T-helper 1 cell (primary cell): ENCODE measurements at regions not wholly inside any gene's neighbourhood (a gene's known extent, or its start where the extent isn't known, plus 50 kb on each side); places are given as distances from the start of the nearest gene placed in this dataset.
"Not testable (repeated sequence)": the region's sequence is repeated elsewhere in the genome, so short reads cannot be mapped to it uniquely, and the experiment has no call there.

ENCODE experiments used
- DNase-seq, 5 donors: peaks; one replicate each; pipeline ENCODE4 v3.0.0-alpha.2; 2012 to 2020

- no peak for DNase-seq
Observed at GRCh38 chr20:52425253-52425652, 233.7 kb upstream of the ZFP64 start.

DNA sequence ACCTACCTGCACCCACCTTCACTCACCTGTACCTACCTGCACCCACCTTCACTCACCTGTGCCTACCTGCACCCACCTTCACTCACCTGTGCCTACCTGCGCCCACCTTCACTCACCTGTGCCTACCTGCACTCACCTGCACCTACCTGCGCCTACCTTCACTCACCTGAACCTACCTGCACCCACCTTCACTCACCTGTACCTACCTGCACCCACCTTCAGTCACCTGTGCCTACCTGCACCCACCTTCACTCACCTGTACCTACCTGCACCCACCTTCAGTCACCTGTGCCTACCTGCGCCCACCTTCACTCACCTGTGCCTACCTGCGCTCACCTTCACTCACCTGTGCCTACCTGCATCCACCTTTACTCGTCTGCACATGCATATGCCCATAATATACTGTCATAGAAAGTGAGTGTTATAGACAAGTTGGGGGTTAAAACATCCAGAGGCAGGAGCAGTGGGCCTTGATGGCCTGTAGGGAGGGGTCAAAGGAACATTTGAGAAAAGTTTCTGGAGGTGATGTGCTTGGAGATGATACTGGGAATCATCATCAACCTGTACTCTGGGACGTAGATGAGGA lies 232.9 kb upstream of the ZFP64 start:
- DNase-seq, result not testable (repeated sequence)

DNA sequence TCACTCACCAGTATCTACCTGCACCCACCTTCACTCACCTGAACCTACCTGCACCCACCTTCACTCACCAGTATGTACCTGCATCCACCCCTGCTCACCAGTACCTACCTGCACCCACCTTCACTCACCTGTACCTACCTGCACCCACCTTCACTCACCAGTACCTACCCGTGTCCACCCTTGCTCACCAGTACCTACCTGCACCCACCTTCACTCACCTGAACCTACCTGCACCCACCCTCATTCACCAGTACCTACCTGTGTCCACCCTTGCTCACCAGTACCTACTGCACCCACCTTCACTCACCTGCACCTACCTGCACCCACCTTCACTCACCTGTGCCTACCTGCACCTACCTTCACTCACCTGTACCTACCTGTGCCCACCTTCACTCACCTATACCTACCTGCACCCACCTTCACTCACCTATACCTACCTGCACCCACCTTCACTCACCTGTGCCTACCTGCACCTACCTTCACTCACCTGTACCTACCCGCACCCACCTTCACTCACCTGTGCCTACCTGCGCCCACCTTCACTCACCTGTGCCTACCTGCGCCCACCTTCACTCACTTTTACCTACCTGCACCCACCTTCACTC lies 232.1 kb upstream of the ZFP64 start:
- not testable (repeated sequence) for DNase-seq

DNA sequence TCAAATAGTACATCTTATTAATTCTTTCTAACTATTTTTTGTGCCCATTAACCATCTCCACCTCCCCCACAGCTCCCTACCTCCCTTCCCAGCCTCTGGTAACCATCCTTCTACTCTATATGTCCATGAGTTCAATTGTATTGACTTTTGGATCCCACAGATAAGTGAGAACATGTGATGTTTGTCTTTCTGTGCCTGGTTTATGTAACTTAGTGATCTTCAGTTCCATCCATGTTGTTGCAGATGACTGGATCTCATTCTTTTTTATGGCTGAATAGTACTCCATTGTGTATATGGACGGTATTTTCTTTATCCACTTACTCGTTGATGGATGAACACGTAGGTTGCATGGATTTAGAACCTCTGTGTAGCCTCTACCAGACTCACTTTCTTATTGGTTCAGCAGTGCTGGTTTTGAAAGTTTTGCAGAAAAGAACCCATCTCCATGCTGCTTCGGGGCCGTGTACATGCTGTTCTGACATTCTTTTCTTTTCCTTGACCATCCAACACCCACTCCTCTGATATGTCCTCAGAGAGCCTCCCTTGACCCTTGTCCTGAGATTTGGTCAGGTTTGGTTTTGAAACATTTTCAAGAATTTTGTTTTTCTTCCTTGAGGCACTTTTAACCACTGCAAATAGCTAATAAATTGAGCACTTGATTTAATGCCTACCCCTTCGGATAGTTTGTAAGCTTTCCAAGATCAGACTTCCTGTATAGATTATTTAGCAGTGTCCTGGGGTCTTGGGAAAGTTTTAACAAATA lies 231.2 kb upstream of the ZFP64 start:
- no peak for DNase-seq

DNA sequence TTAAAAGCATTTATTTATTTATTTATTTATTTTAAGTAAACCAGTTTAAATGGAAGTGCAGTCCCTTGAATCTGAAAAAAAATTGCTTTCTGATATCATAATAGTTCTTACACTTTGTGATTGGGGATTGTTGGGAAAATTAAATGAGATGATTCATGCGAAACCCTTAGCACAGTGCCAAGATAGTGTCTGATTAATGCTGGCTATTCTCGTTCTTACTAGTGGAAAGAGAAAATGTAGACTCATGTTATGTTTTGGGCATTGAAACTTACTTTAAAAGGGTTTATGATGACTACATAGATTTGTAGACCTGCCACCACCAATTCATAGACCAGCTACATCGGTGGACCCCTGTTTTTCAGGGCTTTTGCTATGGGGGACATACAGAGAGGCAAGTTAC lies 229.2 kb upstream of the ZFP64 start:
- DNase-seq, result no peak

DNA sequence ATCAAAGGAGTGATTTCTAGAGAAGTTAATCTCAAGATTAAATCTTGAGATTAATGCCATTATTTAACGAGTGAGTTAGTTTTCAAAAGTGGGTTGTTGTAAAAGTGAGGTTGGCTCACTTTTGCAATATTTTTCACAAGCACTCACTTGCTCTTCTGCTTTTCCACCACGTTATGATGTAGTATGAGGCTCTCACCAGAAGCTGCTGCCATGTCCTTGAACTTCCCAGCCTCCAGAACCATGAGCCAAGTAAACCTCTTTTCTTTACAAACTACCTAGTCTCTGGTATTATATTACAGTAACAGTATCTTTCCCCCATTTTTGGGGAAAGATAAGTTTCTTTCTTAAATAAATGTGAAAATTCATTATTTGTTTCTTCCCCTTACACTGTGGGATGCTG lies 227.6 kb upstream of the ZFP64 start:
- no peak for DNase-seq

GRCh38 chr20:52416953-52417352 lies 225.4 kb upstream of the ZFP64 start:
- no peak for DNase-seq

GRCh38 chr20:52411611-52412010 lies 220.0 kb upstream of the ZFP64 start:
- no peak for DNase-seq

- no peak for DNase-seq
Observed at GRCh38 chr20:52410731-52411234, 219.2 kb upstream of the ZFP64 start.

DNA sequence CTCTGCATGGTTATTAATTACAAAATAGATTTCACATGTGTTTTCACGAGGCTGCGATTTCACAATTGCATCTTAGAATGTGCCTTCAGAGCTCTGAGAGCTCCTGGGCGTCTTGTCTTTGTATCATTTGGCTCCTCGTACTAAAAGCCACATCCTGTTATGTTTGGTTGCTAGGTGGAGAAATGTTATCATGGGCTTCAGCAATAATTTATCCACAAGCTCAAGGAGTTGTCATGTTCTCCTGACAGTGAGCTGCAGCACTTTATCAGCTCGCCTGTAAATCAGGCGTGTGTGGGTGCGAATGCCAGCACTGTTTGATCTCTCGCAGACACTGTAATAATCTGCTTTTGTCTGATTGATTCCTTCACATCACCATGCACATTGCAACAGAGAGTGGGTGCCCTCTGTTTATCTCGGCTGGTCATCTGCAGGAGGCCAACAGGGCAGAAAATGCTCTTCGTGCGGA lies 218.6 kb upstream of the ZFP64 start:
- peak; percentile 7 to 84 (median 48) for DNase-seq

- no peak for DNase-seq
Observed at GRCh38 chr20:52405986-52406385, 214.4 kb upstream of the ZFP64 start.

DNA sequence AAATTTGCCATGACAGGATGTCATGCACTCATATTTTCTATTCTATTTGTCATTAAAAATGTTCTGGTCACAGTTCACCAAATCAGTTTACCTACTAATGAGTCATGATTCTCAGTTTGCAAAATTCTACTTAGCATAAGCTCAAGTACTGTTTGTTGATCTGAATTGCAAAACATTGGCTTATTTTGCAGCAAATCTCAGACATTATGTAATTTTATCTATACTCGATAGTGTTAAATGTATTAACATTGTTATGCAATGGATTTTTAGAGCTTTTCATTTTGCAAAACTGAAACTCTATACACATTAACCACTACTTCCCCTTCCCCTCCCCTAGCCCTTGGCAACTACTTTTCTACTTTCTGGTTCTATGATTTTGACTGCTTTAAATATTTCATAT lies 213.8 kb upstream of the ZFP64 start:
- peak in 1 of 5 donors; percentile 44 for DNase-seq

GRCh38 chr20:52404671-52405070 lies 213.1 kb upstream of the ZFP64 start:
- DNase-seq, result no peak

DNA sequence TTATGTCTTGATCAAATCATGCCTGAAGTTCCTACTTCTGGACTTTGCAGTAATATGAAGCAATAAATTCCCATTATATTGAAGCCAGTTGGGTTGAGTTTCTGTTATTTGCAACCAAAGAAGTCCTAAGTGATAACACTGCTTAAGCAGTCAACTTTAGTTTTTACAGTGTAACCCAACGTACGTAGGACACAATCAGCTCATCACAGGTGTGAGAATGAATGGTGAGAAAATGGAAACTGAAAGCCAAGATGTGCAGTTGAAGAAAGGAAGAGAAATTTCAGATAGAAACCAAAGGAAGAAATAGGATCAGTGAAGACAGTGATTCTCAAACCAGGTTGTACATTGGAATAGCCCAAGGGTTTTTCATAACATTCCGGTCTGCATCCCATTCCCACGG lies 211.4 kb upstream of the ZFP64 start:
- DNase-seq, result peak in 1 of 5 donors; percentile 41

- DNase-seq, result no peak
Observed at GRCh38 chr20:52402514-52402913, 210.9 kb upstream of the ZFP64 start.

DNA sequence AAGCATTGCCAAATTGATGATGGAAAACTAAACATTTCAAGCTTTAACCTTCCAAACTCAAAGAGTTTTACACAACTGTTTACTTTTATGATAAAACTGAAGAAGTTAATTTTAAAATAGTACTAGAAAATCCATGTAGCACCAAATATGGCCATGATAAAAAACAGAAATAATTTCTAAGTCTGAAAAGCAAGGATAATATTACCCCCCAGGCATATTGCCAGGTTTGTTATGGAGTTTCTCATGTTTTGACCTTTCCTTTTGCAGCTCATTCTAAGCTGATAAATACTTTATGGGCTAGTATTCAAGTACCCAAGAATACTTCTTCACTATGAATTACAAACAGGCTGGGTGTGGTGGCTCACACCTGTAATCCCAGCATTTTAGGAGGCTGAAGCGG lies 209.9 kb upstream of the ZFP64 start:
- DNase-seq, result no peak

- DNase-seq, result no peak
Observed at GRCh38 chr20:52399352-52399751, 207.8 kb upstream of the ZFP64 start.

- no peak for DNase-seq
Observed at GRCh38 chr20:52389606-52390005, 198.0 kb upstream of the ZFP64 start.

GRCh38 chr20:52383995-52384621 lies 192.5 kb upstream of the ZFP64 start:
- peak in 1 of 5 donors; percentile 16 for DNase-seq

- no peak for DNase-seq
Observed at GRCh38 chr20:52382933-52383332, 191.4 kb upstream of the ZFP64 start.

DNA sequence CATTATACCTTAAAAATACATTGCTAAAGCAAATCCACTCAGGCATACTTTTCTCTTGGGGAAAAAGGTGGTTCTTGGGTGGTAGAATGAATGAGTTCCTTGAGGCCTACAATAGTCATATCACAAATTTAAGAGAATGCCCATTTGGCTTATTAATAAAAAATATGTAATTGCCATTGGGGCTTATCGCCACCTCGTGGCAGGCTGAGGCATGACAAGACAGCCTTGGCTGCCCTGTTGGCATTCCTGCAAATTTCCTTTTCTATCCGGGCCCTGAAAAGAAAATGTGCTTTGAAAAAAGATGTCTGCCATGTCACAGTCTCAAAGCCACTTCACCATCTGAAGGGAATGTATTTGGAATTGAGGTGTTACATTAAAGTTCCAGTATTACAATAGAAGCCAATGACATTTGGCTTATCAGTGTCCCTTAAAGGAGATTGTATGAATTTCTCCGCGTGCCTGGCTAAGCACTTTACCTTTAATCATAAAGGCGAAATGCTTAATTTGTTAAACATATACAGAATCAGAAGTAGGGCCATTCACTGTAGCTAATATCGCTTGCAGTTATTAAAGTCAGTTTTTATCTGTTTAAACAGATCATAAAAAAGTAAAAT lies 188.3 kb upstream of the ZFP64 start:
- peak in 2 of 5 donors; percentile 4 to 11 for DNase-seq

DNA sequence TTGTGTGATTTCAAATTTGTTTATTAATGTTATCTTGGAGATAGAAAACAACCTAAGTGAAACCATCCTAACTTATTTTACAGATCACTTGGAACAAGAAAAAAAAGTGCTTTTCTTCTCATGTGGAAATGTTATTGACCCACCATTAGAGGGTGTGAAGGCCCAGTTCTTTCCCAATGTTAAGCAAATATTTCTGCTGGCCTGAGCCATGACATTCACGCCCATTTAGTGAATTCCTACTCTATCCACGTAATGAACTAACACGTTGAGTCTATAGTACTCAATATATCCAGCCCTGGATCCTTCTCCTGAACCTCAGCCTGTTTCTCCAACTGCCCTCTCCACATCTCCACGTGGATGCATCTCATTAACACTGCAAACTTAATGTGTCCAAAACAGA lies 180.6 kb upstream of the ZFP64 start:
- no peak for DNase-seq

DNA sequence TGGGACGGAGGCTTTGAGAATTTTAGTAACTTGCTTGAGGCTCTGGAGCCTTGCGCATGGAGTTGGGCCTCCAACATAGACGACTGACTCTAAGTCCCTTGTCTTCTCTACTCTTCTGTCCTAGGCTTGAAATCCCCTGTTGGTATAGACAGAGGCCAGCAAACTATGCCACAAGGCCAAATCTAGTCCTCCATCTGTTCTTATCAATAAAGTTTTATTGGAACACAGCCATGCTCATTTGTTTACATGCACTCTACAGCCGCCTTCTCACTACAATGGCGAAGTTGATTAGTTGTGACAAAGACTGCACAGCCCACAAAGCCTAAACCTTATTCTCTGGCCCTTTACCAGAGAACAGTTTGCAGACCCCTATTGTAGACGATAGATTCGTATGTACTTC lies 174.1 kb upstream of the ZFP64 start:
- DNase-seq, result no peak
